Astrocyte (in vitro differentiated cells and primary cell): ENCODE measurements at regions not wholly inside any gene's neighbourhood (a gene's known extent, or its start where the extent isn't known, plus 50 kb on each side); places are given as distances from the start of the nearest gene placed in this dataset.

Experiments
- DNase-seq: peaks from one replicate; pipeline ENCODE4 v3.0.0-alpha.2; 2010; ENCODE audit warnings: low read depth
- FAIRE-seq: peaks from 2 replicates; lab custom pipeline; 2011; peaks lifted over from hg19 to GRCh38; lab: Jason Lieb, UNC
- H2AFZ ChIP-seq: 2 replicates; pipeline ENCODE4 v1.6.0; 2012; ENCODE audit warnings: low read depth, low read length, inconsistent platforms
- H3K27ac ChIP-seq: 2 replicates; pipeline ENCODE4 v1.5.1; 2011; ENCODE audit warnings: low read depth, low read length, inconsistent platforms
- H3K27me3 ChIP-seq: 2 replicates; pipeline ENCODE4 v1.6.0; 2011; ENCODE audit warnings: low read length, inconsistent platforms; ENCODE audit not compliant: insufficient read depth
- H3K36me3 ChIP-seq: 2 replicates; pipeline ENCODE4 v1.5.1; 2011; ENCODE audit warnings: low read length, inconsistent platforms; ENCODE audit not compliant: insufficient read depth
- H3K4me1 ChIP-seq: 2 replicates; pipeline ENCODE4 v1.5.1; 2011; ENCODE audit warnings: low read length, inconsistent platforms; ENCODE audit not compliant: insufficient read depth
- H3K4me2 ChIP-seq: 2 replicates; pipeline ENCODE4 v1.6.0; 2012; ENCODE audit warnings: low read length, inconsistent platforms
- H3K4me3 ChIP-seq: 2 replicates; pipeline ENCODE4 v1.5.1; 2011; ENCODE audit warnings: low read depth, mild to moderate bottlenecking, low read length, inconsistent platforms; ENCODE audit not compliant: insufficient read depth
- H3K79me2 ChIP-seq: 2 replicates; pipeline ENCODE4 v1.6.0; 2012; ENCODE audit warnings: mild to moderate bottlenecking, low read length, inconsistent platforms; ENCODE audit not compliant: insufficient read depth
- H3K9ac ChIP-seq: 2 replicates; pipeline ENCODE4 v1.6.0; 2012; ENCODE audit warnings: mild to moderate bottlenecking, low read length, inconsistent platforms
- H3K9me3 ChIP-seq: 2 replicates; pipeline ENCODE4 v1.5.1; 2012; ENCODE audit warnings: low read depth, mild to moderate bottlenecking, low read length, inconsistent platforms; ENCODE audit not compliant: insufficient read depth
- H4K20me1 ChIP-seq: 2 replicates; pipeline ENCODE4 v1.6.0; 2012; ENCODE audit warnings: low read length, inconsistent platforms; ENCODE audit not compliant: insufficient read depth
- H3K27ac Mint-ChIP-seq: one replicate; pipeline ENCODE4 v1.8.0; 2021; ENCODE audit warnings: mild to moderate bottlenecking, mixed read lengths; ENCODE audit not compliant: unreplicated experiment
- H3K27me3 Mint-ChIP-seq: one replicate; pipeline ENCODE4 v1.8.0; 2021; ENCODE audit warnings: low read depth, mixed read lengths; ENCODE audit not compliant: unreplicated experiment
- H3K36me3 Mint-ChIP-seq: one replicate; pipeline ENCODE4 v1.8.0; 2021; ENCODE audit warnings: low read depth, mixed read lengths; ENCODE audit not compliant: unreplicated experiment
- H3K4me1 Mint-ChIP-seq: one replicate; pipeline ENCODE4 v1.8.0; 2021; ENCODE audit warnings: low read depth, mixed read lengths; ENCODE audit not compliant: unreplicated experiment
- H3K4me3 Mint-ChIP-seq: one replicate; pipeline ENCODE4 v1.8.0; 2021; ENCODE audit warnings: mild to moderate bottlenecking, moderate library complexity, mixed read lengths; ENCODE audit not compliant: unreplicated experiment
- H3K9me3 Mint-ChIP-seq: one replicate; pipeline ENCODE4 v1.8.0; 2021; ENCODE audit warnings: mild to moderate bottlenecking, mixed read lengths; ENCODE audit not compliant: unreplicated experiment
- CTCF ChIP-seq: IDR thresholded peaks from 2 replicates; pipeline ENCODE4 v1.5.1; 2011; ENCODE audit warnings: low read depth, mild to moderate bottlenecking, inconsistent platforms, low read length, moderate library complexity; ENCODE audit not compliant: insufficient read depth
- EZH2 ChIP-seq: IDR thresholded peaks from 2 replicates; pipeline ENCODE4 v1.6.1; 2012; ENCODE audit warnings: mild to moderate bottlenecking, low read length, inconsistent platforms; ENCODE audit not compliant: insufficient read depth

- Histone ChIP-seq H3K27ac (no peak overlapping the region), H3K4me3 (no peak overlapping the region), H4K20me1 (no peaks in the 10 kb centered on the region), H3K27me3 (no peaks in the 10 kb centered on the region), H3K36me3 (no peaks in the 10 kb centered on the region), H3K9me3 (no peaks in the 10 kb centered on the region), H3K9ac (no peak overlapping the region), H3K4me1 (no peaks in the 10 kb centered on the region), H3K4me2 (no peak overlapping the region), H2AFZ (no peak overlapping the region), H3K79me2 (no peaks in the 10 kb centered on the region)
- H3K27me3 Mint-ChIP-seq = no peaks in the 10 kb centered on the region
- H3K9me3 Mint-ChIP-seq = no peaks in the 10 kb centered on the region
- no peak overlapping the region for H3K4me3 Mint-ChIP-seq
- no peak for TF ChIP-seq CTCF
- TF ChIP-seq EZH2 = no peak
- DNase-seq (no peak), FAIRE-seq (no peak)
- H3K36me3 Mint-ChIP-seq = no peaks in the 10 kb centered on the region
- no peak overlapping the region for H3K27ac Mint-ChIP-seq
- no peaks in the 10 kb centered on the region for H3K4me1 Mint-ChIP-seq
These were observed 270.6 kb upstream of the DPPA4 start for GRCh38 chr3:109607897-109608296.

DNA sequence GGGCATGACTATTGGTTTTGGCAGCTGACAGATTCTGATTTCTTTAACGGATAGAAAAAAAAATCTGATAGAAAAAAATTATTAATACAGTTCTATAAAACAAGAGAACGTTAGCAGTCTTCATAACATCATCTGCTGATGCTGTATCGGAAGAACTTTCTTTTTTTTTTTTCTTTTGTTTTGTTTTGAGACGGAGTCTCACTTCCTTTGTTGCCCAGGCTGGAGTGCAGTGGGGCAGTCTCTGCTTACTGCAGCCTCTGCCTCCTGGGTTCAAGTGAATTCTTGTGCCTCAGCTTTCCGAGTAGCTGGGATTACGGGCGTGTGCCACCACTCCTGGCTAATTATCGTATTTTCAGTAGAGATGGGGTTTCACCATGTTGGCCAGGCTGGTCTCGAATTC lies 271.2 kb upstream of the DPPA4 start:
- Mint-ChIP-seq H3K4me1 (no peaks in the 10 kb centered on the region), H3K27me3 (no peaks in the 10 kb centered on the region), H3K27ac (no peak overlapping the region), H3K36me3 (no peaks in the 10 kb centered on the region), H3K4me3 (no peak overlapping the region), H3K9me3 (no peaks in the 10 kb centered on the region)
- no peak overlapping the region for H3K4me3 ChIP-seq
- no peaks in the 10 kb centered on the region for H3K79me2 ChIP-seq
- no peak for FAIRE-seq
- no peaks in the 10 kb centered on the region for H4K20me1 ChIP-seq
- no peak for TF ChIP-seq CTCF
- TF ChIP-seq EZH2 = no peak
- H2AFZ ChIP-seq = no peak overlapping the region
- no peaks in the 10 kb centered on the region for H3K9me3 ChIP-seq
- H3K27me3 ChIP-seq = no peaks in the 10 kb centered on the region
- H3K9ac ChIP-seq = no peak overlapping the region
- H3K27ac ChIP-seq = no peak overlapping the region
- H3K4me1 ChIP-seq = no peaks in the 10 kb centered on the region
- no peak overlapping the region for H3K4me2 ChIP-seq
- DNase-seq = no peak
- H3K36me3 ChIP-seq = no peaks in the 10 kb centered on the region

DNA sequence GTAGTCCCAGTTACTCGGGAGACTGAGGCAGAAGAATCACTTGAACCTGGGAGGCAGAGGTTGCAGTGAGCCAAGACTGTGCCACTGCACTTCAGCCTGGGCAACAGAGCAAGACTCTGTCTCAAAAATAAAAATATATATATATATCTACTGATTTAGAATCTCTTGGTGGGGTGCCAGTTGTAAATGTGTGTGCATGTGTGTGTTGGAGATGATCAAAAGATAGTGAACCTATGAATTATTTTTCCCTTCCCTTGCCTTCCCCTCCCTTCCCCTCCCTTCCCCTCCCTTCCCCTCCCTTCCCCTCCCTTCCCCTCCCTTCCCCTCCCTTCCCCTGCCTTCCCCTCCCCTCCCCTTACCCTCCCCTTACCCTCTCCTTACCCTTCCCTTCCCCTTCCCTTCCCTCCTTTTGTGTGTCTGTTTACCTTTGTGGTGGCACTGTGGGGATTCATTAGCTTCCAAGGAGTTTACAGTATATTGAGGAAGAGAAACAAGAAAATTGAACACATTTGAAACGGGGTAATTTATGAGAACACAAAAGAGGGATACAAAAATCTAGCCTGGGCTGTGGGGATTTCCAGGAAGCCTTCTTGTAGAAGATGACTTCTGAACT lies 281.5 kb upstream of the DPPA4 start:
- no peak for TF ChIP-seq CTCF
- no peak for TF ChIP-seq EZH2
- Histone ChIP-seq H4K20me1 (no peaks in the 10 kb centered on the region), H3K4me1 (no peaks in the 10 kb centered on the region), H3K9me3 (no peaks in the 10 kb centered on the region), H3K4me2 (no peak overlapping the region), H3K36me3 (no peaks in the 10 kb centered on the region), H3K4me3 (no peak overlapping the region), H3K27ac (no peak overlapping the region), H3K79me2 (no peaks in the 10 kb centered on the region), H3K27me3 (no peaks in the 10 kb centered on the region), H3K9ac (no peak overlapping the region), H2AFZ (no peak overlapping the region)
- Mint-ChIP-seq H3K27me3 (no peaks in the 10 kb centered on the region), H3K27ac (no peak overlapping the region), H3K4me1 (no peaks in the 10 kb centered on the region), H3K4me3 (no peak overlapping the region), H3K36me3 (no peaks in the 10 kb centered on the region), H3K9me3 (no peaks in the 10 kb centered on the region)
- no peak for DNase-seq
- FAIRE-seq = no peak
